A549 (cell line): ENCODE measurements at regions not wholly inside any gene's neighbourhood (a gene's known extent, or its start where the extent isn't known, plus 50 kb on each side); places are given as distances from the start of the nearest gene placed in this dataset.

Experiments used
- CBX2 ChIP-seq: fragments of 200-600 bp; sonication (generic); IDR thresholded peaks from 2 replicates; pipeline ENCODE4 v1.6.1; 2016; ENCODE audit warnings: low read depth, mild to moderate bottlenecking, borderline replicate concordance
- JUN ChIP-seq, 2 experiments: fragments of >200 bp; sonication (Bioruptor Twin); formaldehyde crosslinking; IDR thresholded peaks; 2 replicates in 1 of 2; 3 replicates in 1 of 2; pipeline ENCODE4 v1.6.1; 2016 to 2017
- POLR2A ChIP-seq: IDR thresholded peaks from 2 replicates; pipeline ENCODE4 v1.6.1; 2012; ENCODE audit warnings: mild to moderate bottlenecking, low read length
- RCOR1 ChIP-seq: fragments of 150-350 bp; IDR thresholded peaks from 2 replicates; pipeline ENCODE4 v1.6.1; 2014; ENCODE audit warnings: antibody characterized with exemption, low read length, low read depth
- TF ChIP-seq, protein P1 (sequence below): fragments of >200 bp; sonication (Bioruptor Twin); formaldehyde crosslinking; IDR thresholded peaks from 3 replicates; pipeline ENCODE4 v1.5.1; 2016

DNA sequence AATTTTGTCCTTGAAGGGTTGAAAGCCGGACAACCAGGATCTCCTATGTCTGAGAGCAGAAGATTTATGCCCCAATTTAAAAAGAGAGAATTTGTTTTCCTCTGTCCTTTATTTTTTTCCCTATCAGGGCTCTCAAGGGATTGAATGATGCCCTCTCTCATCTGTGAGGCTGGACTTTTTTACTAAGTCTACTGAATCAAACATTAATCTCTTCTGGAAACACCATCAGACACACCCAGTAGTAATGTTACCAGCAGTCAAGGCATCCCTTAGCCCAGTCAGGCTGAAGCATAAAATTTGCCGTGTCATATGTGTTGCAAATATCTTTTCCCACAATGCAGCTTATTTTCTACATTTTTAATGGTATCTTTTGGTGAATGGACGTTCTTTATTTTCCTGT lies 1497.9 kb downstream of the MAT2B start:
- no peak for TF ChIP-seq POLR2A
- TF ChIP-seq, protein P1, sequence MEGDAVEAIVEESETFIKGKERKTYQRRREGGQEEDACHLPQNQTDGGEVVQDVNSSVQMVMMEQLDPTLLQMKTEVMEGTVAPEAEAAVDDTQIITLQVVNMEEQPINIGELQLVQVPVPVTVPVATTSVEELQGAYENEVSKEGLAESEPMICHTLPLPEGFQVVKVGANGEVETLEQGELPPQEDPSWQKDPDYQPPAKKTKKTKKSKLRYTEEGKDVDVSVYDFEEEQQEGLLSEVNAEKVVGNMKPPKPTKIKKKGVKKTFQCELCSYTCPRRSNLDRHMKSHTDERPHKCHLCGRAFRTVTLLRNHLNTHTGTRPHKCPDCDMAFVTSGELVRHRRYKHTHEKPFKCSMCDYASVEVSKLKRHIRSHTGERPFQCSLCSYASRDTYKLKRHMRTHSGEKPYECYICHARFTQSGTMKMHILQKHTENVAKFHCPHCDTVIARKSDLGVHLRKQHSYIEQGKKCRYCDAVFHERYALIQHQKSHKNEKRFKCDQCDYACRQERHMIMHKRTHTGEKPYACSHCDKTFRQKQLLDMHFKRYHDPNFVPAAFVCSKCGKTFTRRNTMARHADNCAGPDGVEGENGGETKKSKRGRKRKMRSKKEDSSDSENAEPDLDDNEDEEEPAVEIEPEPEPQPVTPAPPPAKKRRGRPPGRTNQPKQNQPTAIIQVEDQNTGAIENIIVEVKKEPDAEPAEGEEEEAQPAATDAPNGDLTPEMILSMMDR, result no peak
- TF ChIP-seq CBX2, result no peak
- TF ChIP-seq RCOR1, result no peak
- no peak for TF ChIP-seq JUN (IDR thresholded peaks at IDR 0.05)
